ENCODE measurements at regions not wholly inside any gene's neighbourhood (a gene's known extent, or its start where the extent isn't known, plus 50 kb on each side); places are given as distances from the start of the nearest gene placed in this dataset.
"Not testable (repeated sequence)": the region's sequence is repeated elsewhere in the genome, so short reads cannot be mapped to it uniquely, and the experiment has no call there.

DNA sequence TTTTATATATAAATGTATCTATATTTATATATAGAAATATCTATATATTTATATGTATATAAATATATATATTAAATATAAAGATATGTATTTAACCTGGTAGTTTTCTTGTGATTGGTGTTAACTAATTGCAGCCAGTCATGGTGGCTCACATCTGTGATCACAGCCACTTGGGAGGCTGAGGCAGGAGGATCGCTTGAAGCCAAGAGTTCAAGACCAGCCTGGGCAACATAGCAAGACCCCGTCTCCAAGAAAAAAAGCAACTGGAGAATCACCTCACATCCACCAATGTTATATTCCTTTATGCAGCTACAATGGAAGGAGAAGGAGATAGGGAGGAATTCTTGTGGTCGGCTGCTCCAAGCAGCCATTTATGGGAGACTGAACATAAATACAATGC is 224.9 kb downstream of the BAMBI start:
- DNase-seq: no peak

- DNase-seq: no peak
Observed at GRCh38 chr10:28903063-28903462, 225.7 kb downstream of the BAMBI start.

- no peak for DNase-seq
Observed at GRCh38 chr10:28903736-28904135, 226.4 kb downstream of the BAMBI start.

DNA sequence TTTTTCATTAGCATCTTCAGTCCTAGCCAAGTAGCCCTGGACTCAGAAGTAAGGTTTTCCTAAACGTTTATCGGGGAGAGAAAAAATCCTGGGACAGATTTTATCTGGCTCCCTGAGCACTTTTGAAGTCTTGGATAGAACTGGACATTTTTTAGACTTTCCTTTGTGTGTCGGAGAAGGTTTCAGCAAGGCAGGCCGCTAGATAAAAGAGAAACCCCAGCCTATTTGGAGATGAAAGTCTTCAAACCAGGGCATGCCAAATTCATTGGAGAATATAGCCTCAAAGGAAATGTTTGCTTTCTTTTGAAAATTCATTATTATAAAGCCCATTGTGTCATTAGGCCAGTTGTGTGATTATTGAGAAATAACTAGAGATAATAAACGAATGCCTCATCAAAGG is 228.1 kb downstream of the BAMBI start:
- DNase-seq: no peak

DNA sequence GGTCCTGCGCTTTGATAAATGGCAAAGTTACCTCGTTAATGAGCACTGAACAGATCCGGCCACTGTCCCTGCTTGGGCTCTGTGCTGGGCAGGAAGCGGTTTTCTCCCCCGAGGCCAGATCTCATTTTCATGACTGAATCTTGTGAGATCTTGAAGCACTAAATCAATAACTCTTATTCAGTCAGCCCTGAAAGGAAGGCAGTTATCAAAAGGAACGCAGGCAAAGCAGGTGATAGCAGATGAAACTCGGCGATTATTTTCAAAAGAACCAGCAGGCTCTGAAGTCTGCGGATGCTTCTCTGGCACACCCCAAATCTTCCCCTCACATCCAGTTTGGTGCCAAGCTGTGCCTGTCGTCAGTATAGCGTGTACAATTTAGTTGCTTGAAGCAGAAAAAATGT is 228.7 kb downstream of the BAMBI start:
- no peak for DNase-seq

DNA sequence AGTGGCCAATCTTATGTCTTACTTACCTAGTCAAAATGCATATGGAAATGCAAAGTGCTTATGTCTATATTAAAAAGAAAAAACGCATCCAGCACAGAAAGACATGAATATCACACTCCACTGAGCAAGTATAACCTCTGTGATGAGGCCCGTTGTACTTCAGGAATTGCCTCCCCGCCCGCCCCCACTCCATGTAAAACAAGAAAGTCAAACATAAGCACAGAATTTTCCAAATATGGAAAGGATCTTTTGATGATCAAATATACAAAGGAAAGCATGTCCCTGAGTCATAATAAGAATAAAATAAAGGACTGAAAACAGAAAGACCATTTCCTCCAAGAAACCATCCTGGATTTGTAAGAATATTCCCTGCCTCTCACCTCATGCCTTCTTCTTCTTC is 229.1 kb downstream of the BAMBI start:
- DNase-seq: no peak

- no peak for DNase-seq
Observed at GRCh38 chr10:28906934-28907333, 229.6 kb downstream of the BAMBI start.

DNA sequence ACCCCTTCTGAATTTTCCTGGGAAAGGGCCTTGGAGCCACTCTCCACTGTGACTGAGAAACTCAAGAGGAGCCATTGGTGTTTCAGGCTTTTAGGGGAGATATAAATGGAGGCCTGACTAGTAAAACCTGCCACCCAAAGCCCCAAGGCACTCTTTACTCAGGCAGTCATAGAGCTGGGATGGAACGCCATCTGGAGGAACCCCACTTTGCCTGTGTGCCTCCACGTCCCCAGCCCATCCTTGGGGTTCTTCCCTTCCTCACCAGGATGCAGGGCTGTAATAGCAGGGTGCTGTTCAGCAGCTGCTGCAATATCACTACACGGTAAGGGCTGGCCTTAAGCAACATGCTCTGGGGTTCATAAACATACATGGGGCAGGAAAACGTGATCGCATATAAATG is 232.6 kb downstream of the BAMBI start:
- no peak for DNase-seq

GRCh38 chr10:28910956-28911355 is 233.6 kb downstream of the BAMBI start:
- DNase-seq: no peak

DNA sequence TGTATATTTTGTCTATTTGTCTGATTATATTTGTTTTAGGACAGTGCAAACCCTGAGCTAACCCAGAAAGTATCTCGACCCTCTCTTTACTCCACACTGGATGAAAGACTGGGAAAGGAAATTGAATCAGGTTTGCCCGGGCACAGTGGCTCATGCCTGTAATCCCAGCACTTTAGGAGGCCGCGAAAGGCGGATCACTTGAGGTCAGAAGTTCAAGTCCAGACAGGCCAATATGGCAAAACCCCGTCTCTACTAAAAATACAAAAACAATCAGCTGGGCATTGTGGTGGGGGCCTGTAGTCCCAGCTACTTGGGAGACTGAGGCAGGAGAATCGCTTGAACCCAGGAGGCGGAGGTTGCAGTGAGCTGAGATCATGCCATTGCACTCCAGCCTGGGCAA is 234.2 kb downstream of the BAMBI start:
- DNase-seq: not testable (repeated sequence)

DNA sequence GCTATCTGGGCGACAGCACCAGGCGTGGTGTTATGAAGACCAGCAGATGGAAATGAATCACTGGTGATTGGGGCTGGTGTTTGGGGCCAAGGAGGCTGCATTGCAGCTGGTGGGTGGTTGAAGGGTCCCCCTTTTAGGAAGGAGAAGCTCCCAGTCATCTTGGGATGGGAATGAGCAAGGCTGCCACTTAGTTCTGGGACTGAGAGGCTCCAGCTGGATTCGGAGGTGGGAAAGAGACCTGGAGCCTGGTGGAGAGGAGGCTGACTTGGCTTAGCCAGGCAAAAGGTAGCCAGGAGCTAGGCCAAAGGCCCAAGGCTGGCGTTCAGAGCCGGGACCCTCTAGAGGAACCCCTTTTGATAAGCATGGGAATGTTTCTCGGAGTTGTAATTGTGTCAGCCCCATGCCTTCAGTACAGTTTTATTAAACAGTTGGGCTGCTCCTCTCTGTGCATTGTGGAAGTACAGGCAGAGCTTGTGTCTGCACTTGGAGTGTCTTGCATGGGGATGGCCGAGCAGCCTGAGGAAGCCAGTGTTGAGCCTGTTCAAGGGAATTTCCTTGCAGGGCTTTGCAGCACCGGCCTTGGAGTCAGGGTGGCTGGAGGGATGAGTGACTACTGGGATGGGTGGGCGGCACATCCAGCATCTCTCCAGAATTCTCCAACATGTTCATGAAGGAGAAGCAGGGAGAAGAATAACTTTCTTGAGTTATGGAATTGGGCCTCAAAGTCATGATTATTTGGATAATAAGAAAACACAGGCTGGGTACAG is 234.9 kb downstream of the BAMBI start:
- DNase-seq: no peak

DNA sequence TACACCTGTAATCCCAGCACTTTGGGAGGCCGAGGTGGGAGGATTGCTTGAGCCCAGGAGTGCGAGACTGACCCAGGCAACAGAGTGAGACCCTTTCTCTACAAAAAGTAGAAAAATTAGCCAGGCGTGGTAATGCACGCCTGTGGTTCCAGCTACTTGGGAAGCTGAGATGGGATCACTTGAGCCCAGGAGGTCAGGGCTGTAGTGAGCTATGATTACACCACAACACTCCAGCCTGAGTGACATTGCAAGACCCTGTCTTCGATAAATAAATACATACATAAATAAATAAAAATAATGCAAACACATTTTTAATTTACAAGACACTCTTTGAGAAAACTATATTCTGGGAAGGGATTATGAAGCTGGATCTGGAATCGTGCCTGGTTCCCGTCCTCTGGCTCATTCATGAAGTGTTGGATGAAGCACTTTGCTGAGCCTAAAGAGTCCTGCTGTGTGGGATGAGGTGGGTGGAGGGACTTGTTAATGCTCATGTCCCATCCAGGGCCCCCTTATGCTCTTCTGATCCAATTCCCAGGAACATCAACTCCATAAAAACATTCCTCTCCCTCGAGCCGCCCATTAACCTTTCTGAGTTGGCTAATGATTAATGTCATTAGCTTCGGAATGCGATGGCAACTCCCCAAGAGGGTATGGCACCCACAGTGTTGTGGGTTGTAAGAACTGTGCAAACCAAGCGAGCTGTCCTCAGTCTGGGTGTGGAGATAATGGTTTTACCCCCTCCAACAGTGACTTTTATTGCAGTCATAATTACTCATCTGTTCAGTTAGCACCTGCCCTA is 236.3 kb downstream of the BAMBI start:
- DNase-seq: no peak

DNA sequence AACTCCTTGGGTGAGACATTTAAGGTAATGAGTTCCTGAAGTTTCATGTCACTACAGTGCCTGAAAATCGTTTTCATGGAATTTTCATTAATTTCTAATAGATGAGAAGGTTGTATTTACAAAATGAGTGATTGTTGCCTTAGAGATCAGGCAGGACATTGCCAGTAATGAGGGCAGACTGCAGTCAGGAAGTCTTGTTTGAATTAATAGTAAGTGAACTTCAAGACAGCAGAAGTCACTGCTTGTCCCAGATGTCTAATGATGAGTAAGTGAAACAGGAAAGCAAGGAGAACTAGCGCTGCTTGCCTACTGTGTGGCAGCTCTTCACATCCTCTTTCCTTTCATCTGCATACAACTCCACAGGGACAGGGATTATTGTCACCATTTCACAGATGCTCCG is 237.4 kb downstream of the BAMBI start:
- DNase-seq: no peak

GRCh38 chr10:28915989-28916588 is 238.8 kb downstream of the BAMBI start:
- DNase-seq: no peak

GRCh38 chr10:28920091-28920490 is 242.8 kb downstream of the BAMBI start:
- no peak for DNase-seq

DNA sequence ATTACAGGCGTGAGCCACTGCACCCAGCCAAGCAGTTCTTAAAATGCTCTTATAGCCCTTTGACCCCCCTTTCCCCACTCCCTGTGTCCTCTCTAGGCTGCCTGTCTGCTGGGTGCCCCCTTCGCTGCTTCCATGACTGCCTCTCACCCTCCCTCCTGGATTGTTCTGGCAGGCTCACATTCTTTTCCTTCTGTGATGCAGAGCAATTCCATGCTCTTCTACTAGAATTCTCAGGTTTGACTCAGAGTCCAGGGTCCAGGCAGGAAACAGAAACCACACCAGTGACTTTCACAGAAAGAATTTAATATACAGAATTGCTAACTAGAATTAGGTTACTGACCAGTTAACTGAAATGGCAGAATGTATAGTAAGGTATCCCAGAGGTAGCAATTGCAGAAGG is 244.8 kb downstream of the BAMBI start:
- no peak for DNase-seq

DNA sequence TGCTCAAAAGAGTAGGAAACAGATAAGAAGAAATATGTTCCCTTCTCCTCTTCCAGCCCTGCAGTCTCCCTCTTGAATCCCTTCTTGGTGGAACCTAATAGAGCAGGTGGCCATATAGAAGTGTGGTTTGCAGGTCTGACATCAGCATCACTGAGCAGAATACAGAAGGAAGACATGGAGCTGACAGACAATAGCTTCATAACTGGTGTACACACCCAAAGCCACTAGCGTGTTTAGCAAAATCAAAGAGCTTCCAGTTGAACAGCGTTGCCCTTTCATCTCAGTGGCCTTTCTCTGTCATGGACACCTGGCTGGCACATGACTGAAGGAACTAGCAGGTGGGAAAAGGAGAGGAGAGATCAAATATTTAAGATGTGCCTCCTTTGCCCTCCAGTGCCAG is 245.5 kb downstream of the BAMBI start:
- no peak for DNase-seq

DNA sequence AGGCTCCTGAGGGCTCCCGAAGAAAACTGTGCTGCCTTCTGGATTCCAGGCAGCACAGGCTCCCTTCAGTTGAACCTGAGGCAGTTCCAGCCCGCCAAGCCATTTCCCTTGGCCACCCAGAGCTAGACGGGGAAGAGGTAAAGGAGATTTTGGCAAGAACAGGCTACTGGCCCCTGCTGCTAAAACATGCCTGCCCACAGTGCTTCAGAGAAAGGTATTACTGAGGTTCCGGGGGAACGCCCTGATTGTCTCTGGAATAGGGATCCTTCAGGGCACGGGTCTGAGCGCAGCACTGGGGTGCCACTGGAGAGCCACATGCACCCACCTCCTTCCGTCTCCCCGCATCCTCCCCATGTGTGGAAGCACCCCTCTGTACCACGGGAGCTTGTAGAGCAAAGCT is 247.4 kb downstream of the BAMBI start:
- no peak for DNase-seq

GRCh38 chr10:28925121-28925663 is 247.9 kb downstream of the BAMBI start:
- DNase-seq: no peak

- DNase-seq: no peak
Observed at GRCh38 chr10:28926932-28927331, 249.6 kb downstream of the BAMBI start.

DNA sequence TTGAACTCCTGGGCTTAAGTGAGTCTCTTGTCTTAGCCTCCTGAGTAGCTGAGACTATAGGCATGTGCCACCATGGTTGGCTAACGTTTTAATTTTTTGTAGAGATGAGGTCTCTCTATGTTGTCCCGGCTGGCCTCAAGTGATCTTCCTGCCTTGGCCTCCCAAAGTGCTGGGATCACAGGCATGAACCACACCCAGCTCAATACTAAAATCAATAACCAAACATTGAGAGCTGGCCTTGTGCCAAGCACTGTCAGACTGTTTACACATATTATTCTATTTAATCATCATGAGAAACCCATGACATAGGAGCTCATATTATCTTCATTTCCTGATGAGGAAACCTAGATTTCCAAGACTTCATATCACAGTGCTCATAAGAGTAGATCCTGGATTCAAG is 251.2 kb downstream of the BAMBI start:
- no peak for DNase-seq

GRCh38 chr10:28929942-28930341 is 252.6 kb downstream of the BAMBI start:
- no peak for DNase-seq
